SIG-M5 treated with dmso at 0.1 percent for 504 hours (cell line): ENCODE measurements at regions not wholly inside any gene's neighbourhood (a gene's known extent, or its start where the extent isn't known, plus 50 kb on each side); places are given as distances from the start of the nearest gene placed in this dataset.

ENCODE experiments used
- DNase-seq: peaks from one replicate; lab custom pipeline; 2025; ENCODE audit not compliant: unreplicated experiment; lab: John Stamatoyannopoulos, UW

GRCh38 chr5:92896722-92897121 lies 684.3 kb downstream of the NR2F1-AS1 start:
- DNase-seq: no peak

GRCh38 chr5:92890841-92891244 lies 690.2 kb downstream of the NR2F1-AS1 start:
- no peak for DNase-seq

- no peak for DNase-seq
Measured at GRCh38 chr5:92889140-92889539, 691.9 kb downstream of the NR2F1-AS1 start.

- no peak for DNase-seq
Measured at GRCh38 chr5:92887254-92887653, 693.8 kb downstream of the NR2F1-AS1 start.

- no peak for DNase-seq
Measured at GRCh38 chr5:92886751-92887150, 694.3 kb downstream of the NR2F1-AS1 start.

GRCh38 chr5:92885950-92886349 lies 695.1 kb downstream of the NR2F1-AS1 start:
- no peak for DNase-seq

- no peak for DNase-seq
Measured at GRCh38 chr5:92884469-92884868, 696.5 kb downstream of the NR2F1-AS1 start.

- DNase-seq: no peak
Measured at GRCh38 chr5:92879806-92880543, 701.0 kb downstream of the NR2F1-AS1 start.

- DNase-seq: no peak
Measured at GRCh38 chr5:92874790-92875189, 706.2 kb downstream of the NR2F1-AS1 start.

GRCh38 chr5:92868442-92868841 lies 712.6 kb downstream of the NR2F1-AS1 start:
- DNase-seq: no peak

GRCh38 chr5:92864591-92864990 lies 716.4 kb downstream of the NR2F1-AS1 start:
- DNase-seq: no peak

GRCh38 chr5:92863666-92864065 lies 717.4 kb downstream of the NR2F1-AS1 start:
- no peak for DNase-seq

GRCh38 chr5:92861531-92862285 lies 719.3 kb downstream of the NR2F1-AS1 start:
- no peak for DNase-seq

GRCh38 chr5:92860061-92860460 lies 721.0 kb downstream of the NR2F1-AS1 start:
- no peak for DNase-seq

- no peak for DNase-seq
Measured at GRCh38 chr5:92852219-92852618, 728.8 kb downstream of the NR2F1-AS1 start.

GRCh38 chr5:92850886-92851285 lies 730.1 kb downstream of the NR2F1-AS1 start:
- no peak for DNase-seq

- DNase-seq: no peak
Measured at GRCh38 chr5:92849756-92850155, 731.3 kb downstream of the NR2F1-AS1 start.

GRCh38 chr5:92841604-92842155 lies 739.3 kb downstream of the NR2F1-AS1 start:
- DNase-seq: no peak

GRCh38 chr5:92838253-92838652 lies 742.8 kb downstream of the NR2F1-AS1 start:
- DNase-seq: no peak

- DNase-seq: no peak
Measured at GRCh38 chr5:92836855-92837755, 743.9 kb downstream of the NR2F1-AS1 start.

GRCh38 chr5:92835712-92836111 lies 745.3 kb downstream of the NR2F1-AS1 start:
- no peak for DNase-seq
